CD14-positive monocyte (primary cell): ENCODE measurements at regions not wholly inside any gene's neighbourhood (a gene's known extent, or its start where the extent isn't known, plus 50 kb on each side); places are given as distances from the start of the nearest gene placed in this dataset.

ENCODE experiments used
- DNase-seq, 3 donors: peaks; one replicate each; pipeline ENCODE4 v3.0.0-alpha.2; 2011 to 2022
- H2AFZ ChIP-seq: 2 replicates; pipeline ENCODE4 v1.6.0; 2012; ENCODE audit warnings: mild to moderate bottlenecking, low read depth, low read length, inconsistent platforms; ENCODE audit not compliant: insufficient read depth, poor library complexity, severe bottlenecking
- H3K27ac ChIP-seq, 2 donors: 1 replicate in 1 of 2; 2 replicates in 1 of 2; pipeline ENCODE4 v1.5.1; 2012 to 2013; ENCODE audit warnings: low read length in 2 of 2, control low read depth in 1 of 2, inconsistent platforms in 1 of 2, low read depth in 1 of 2, mild to moderate bottlenecking in 1 of 2
- H3K27me3 ChIP-seq, 2 donors: one replicate each; pipeline versions ENCODE4 v1.6.0 to v1.6.1; 2011 to 2013; ENCODE audit warnings: low read length in 2 of 2; ENCODE audit not compliant: control insufficient read depth in 2 of 2, insufficient read depth in 2 of 2
- H3K36me3 ChIP-seq, 2 donors: replicated peaks in 1 of 2; 1 replicate in 1 of 2; 2 replicates in 1 of 2; pipeline versions ENCODE4 v1.5.1 to v1.6.1; 2012 to 2013; ENCODE audit warnings: low read length in 2 of 2, control low read depth in 1 of 2, inconsistent platforms in 1 of 2, mild to moderate bottlenecking in 1 of 2; ENCODE audit not compliant: insufficient read depth in 2 of 2, control insufficient read depth in 1 of 2
- H3K4me1 ChIP-seq, 2 donors: 1 replicate in 1 of 2; 2 replicates in 1 of 2; pipeline versions ENCODE4 v1.5.1 to v1.6.1; 2012 to 2013; ENCODE audit warnings: low read length in 2 of 2, control low read depth in 1 of 2, inconsistent platforms in 1 of 2, mild to moderate bottlenecking in 1 of 2, moderate library complexity in 1 of 2; ENCODE audit not compliant: insufficient read depth in 2 of 2, control insufficient read depth in 1 of 2
- H3K4me2 ChIP-seq: replicated peaks from 2 replicates; pipeline ENCODE3; 2012; ENCODE audit warnings: low read length, moderate library complexity, mild to moderate bottlenecking; ENCODE audit not compliant: poor library complexity, severe bottlenecking; ENCODE audit errors: extremely low read depth
- H3K4me3 ChIP-seq, 3 experiments: fragments of 200-600 bp in 1 of 3; sonication (generic) in 1 of 3; replicated peaks in 1 of 3; 1 replicate in 2 of 3; 2 replicates in 1 of 3; pipeline ENCODE4 v1.5.1; 2011 to 2013; ENCODE audit warnings: low read length in 3 of 3, mild to moderate bottlenecking in 3 of 3, control low read depth in 2 of 3, low read depth in 2 of 3, inconsistent platforms in 1 of 3, moderate library complexity in 1 of 3
- H3K79me2 ChIP-seq: 2 replicates; pipeline ENCODE4 v1.6.0; 2012; ENCODE audit warnings: mild to moderate bottlenecking, control low read depth, inconsistent platforms, low read length, moderate library complexity; ENCODE audit not compliant: insufficient read depth
- H3K9ac ChIP-seq: 2 replicates; pipeline ENCODE4 v1.6.0; 2017; ENCODE audit warnings: low read length, mild to moderate bottlenecking; ENCODE audit not compliant: insufficient read depth, poor library complexity, severe bottlenecking
- H3K9me3 ChIP-seq, 2 donors: replicated peaks in 1 of 2; 1 replicate in 1 of 2; 2 replicates in 1 of 2; pipeline versions ENCODE4 v1.5.1 to v1.6.1; 2012 to 2013; ENCODE audit warnings: low read length in 2 of 2, control low read depth in 1 of 2; ENCODE audit not compliant: control insufficient read depth in 1 of 2, insufficient read depth in 1 of 2
- H4K20me1 ChIP-seq: 2 replicates; pipeline ENCODE4 v1.6.0; 2012; ENCODE audit warnings: mild to moderate bottlenecking, low read length, control low read depth, moderate library complexity; ENCODE audit not compliant: insufficient read depth
- H3K27ac Mint-ChIP-seq, 7 donors: one replicate each; pipeline ENCODE4 v1.8.0; 2020; ENCODE audit warnings: mild to moderate bottlenecking in 7 of 7, mixed read lengths in 7 of 7, moderate library complexity in 6 of 7, inconsistent platforms in 2 of 7
- H3K27me3 Mint-ChIP-seq, 3 donors: one replicate each; pipeline ENCODE4 v1.8.0; 2021 to 2022; ENCODE audit warnings: low read depth in 3 of 3, mild to moderate bottlenecking in 3 of 3, mixed read lengths in 3 of 3, moderate library complexity in 3 of 3, inconsistent platforms in 1 of 3
- H3K36me3 Mint-ChIP-seq, 2 donors: one replicate each; pipeline ENCODE4 v1.8.0; 2020; ENCODE audit warnings: mixed read lengths in 2 of 2, inconsistent platforms in 1 of 2, mild to moderate bottlenecking in 1 of 2
- H3K4me1 Mint-ChIP-seq: one replicate; pipeline ENCODE4 v1.8.0; 2020; ENCODE audit warnings: mild to moderate bottlenecking, mixed read lengths
- H3K4me3 Mint-ChIP-seq, 2 donors: one replicate each; pipeline ENCODE4 v1.8.0; 2020; ENCODE audit warnings: mild to moderate bottlenecking in 2 of 2, mixed read lengths in 2 of 2, moderate library complexity in 1 of 2
- H3K9me3 Mint-ChIP-seq, 7 donors: one replicate each; pipeline ENCODE4 v1.8.0; 2020 to 2022; ENCODE audit warnings: mixed read lengths in 7 of 7, mild to moderate bottlenecking in 6 of 7, moderate library complexity in 6 of 7, inconsistent platforms in 2 of 7
- WGBS: methylation state at CpG from one replicate; pipeline ENCODE4 v1.1.5; 2013; ENCODE audit warnings: missing lambda C conversion rate; ENCODE audit not compliant: insufficient coverage; 5-methylcytosine and 5-hydroxymethylcytosine counted together
- intact Hi-C, 2 donors: fragments of 100-400 bp; cut with micrococcal nuclease; formaldehyde crosslinking; loops; one replicate each; pipeline versions ENCODE4 v1.15.0 to v1.15.1; 2023
- TF ChIP-seq, protein P1 (sequence below): fragments of 200-600 bp; IDR thresholded peaks from one replicate; pipeline ENCODE4 v1.8.0; 2022; ENCODE audit warnings: antibody characterized with exemption, mild to moderate bottlenecking

- no peak overlapping the region for H2AFZ ChIP-seq
- no peaks in the 10 kb centered on the region for H3K36me3 ChIP-seq
- WGBS: no CpG with 5 or more reads among the region's 1 CpG
- peaks cover 0 to 6% of the 10 kb centered on the region in 2 donors for H3K9me3 ChIP-seq
- Mint-ChIP-seq H3K27me3 (peaks cover 7 to 40% (median 13%) of the 10 kb centered on the region in 3 donors), H3K9me3 (peaks cover 5 to 23% (median 13%) of the 10 kb centered on the region in 7 donors), H3K4me3 (peak overlapping the region in 1 of 2 donors; percentile 5), H3K4me1 (no peaks in the 10 kb centered on the region), H3K27ac (no peak overlapping the region), H3K36me3 (no peaks in the 10 kb centered on the region)
- H3K4me3 ChIP-seq: no peak overlapping the region
- intact Hi-C loops: loop anchor here in 1 of 2 donors (10.0 kb wide), 1 partner anchor 165 kb away; the partner anchor contains the start of gene PITX1
- TF ChIP-seq, protein P1, sequence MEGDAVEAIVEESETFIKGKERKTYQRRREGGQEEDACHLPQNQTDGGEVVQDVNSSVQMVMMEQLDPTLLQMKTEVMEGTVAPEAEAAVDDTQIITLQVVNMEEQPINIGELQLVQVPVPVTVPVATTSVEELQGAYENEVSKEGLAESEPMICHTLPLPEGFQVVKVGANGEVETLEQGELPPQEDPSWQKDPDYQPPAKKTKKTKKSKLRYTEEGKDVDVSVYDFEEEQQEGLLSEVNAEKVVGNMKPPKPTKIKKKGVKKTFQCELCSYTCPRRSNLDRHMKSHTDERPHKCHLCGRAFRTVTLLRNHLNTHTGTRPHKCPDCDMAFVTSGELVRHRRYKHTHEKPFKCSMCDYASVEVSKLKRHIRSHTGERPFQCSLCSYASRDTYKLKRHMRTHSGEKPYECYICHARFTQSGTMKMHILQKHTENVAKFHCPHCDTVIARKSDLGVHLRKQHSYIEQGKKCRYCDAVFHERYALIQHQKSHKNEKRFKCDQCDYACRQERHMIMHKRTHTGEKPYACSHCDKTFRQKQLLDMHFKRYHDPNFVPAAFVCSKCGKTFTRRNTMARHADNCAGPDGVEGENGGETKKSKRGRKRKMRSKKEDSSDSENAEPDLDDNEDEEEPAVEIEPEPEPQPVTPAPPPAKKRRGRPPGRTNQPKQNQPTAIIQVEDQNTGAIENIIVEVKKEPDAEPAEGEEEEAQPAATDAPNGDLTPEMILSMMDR: no peak
- H3K4me1 ChIP-seq: no peaks in the 10 kb centered on the region
- no peaks in the 10 kb centered on the region for H3K79me2 ChIP-seq
- peaks cover 9 to 19% of the 10 kb centered on the region in 2 donors for H3K27me3 ChIP-seq
- DNase-seq: no peak
- H3K9ac ChIP-seq: no peak overlapping the region
- H4K20me1 ChIP-seq: no peaks in the 10 kb centered on the region
- no peak overlapping the region for H3K4me2 ChIP-seq
- H3K27ac ChIP-seq: no peak overlapping the region
These were observed 165.9 kb upstream of the PITX1 start for GRCh38 chr5:135199919-135200318.

DNA sequence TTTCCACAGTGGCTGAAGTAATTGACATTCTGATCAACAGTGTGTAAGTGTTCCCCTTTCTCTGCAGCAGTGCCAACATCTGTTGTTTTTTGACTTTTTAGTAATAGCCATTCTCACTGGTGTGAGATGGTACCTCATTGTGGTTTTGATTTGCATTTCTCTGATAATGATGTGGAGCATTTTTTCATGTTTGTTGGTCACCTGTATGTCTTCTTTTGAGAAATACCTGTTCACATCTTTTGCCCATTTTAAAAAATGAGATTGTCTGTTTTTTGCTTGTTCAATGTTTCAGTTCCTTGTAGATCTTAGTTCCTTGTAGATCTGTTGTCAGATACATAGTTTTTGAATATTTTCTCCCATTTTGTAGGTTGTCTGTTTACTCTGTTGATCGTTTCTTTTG is 162.5 kb upstream of the PITX1 start:
- Histone ChIP-seq H3K36me3 (no peaks in the 10 kb centered on the region), H3K4me3 (no peak overlapping the region), H3K27ac (no peak overlapping the region), H3K9me3 (no peaks in the 10 kb centered on the region), H3K4me1 (peaks cover under 1 to 2% of the 10 kb centered on the region in 2 donors), H4K20me1 (no peaks in the 10 kb centered on the region), H2AFZ (no peak overlapping the region), H3K9ac (no peak overlapping the region), H3K27me3 (peaks cover 8 to 34% of the 10 kb centered on the region in 2 donors), H3K4me2 (no peak overlapping the region), H3K79me2 (no peaks in the 10 kb centered on the region)
- TF ChIP-seq, protein P1: no peak
- DNase-seq: no peak
- intact Hi-C loops: loop anchor here in 1 of 2 donors (10.0 kb wide), 1 partner anchor 162 kb away; the partner anchor contains the start of gene PITX1
- Mint-ChIP-seq H3K4me3 (no peak overlapping the region), H3K36me3 (no peaks in the 10 kb centered on the region), H3K27ac (no peak overlapping the region), H3K27me3 (peaks cover 18 to 66% (median 24%) of the 10 kb centered on the region in 3 donors), H3K9me3 (peaks cover 0 to 12% (median 3%) of the 10 kb centered on the region in 7 donors), H3K4me1 (peaks cover 2% of the 10 kb centered on the region)
- WGBS: no CpG with 5 or more reads among the region's 1 CpG
